Epithelial cell of proximal tubule (primary cell): ENCODE measurements at regions not wholly inside any gene's neighbourhood (a gene's known extent, or its start where the extent isn't known, plus 50 kb on each side); places are given as distances from the start of the nearest gene placed in this dataset.

Source experiments
- DNase-seq: peaks from one replicate; pipeline ENCODE4 v3.0.0-alpha.2; 2011; ENCODE audit warnings: low read depth
- H3K4me3 ChIP-seq: 2 replicates; pipeline ENCODE4 v1.5.1; 2011; ENCODE audit warnings: low read depth, mild to moderate bottlenecking, low read length
- TF ChIP-seq, protein P1 (sequence below): conservative IDR thresholded peaks from 2 replicates; pipeline ENCODE4 v1.5.1; 2012; ENCODE audit warnings: low read depth, mild to moderate bottlenecking, low read length

GRCh38 chr12:115049614-115050013, 365.6 kb upstream of the TBX3 start:
- TF ChIP-seq, protein P1, sequence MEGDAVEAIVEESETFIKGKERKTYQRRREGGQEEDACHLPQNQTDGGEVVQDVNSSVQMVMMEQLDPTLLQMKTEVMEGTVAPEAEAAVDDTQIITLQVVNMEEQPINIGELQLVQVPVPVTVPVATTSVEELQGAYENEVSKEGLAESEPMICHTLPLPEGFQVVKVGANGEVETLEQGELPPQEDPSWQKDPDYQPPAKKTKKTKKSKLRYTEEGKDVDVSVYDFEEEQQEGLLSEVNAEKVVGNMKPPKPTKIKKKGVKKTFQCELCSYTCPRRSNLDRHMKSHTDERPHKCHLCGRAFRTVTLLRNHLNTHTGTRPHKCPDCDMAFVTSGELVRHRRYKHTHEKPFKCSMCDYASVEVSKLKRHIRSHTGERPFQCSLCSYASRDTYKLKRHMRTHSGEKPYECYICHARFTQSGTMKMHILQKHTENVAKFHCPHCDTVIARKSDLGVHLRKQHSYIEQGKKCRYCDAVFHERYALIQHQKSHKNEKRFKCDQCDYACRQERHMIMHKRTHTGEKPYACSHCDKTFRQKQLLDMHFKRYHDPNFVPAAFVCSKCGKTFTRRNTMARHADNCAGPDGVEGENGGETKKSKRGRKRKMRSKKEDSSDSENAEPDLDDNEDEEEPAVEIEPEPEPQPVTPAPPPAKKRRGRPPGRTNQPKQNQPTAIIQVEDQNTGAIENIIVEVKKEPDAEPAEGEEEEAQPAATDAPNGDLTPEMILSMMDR: no peak
- H3K4me3 ChIP-seq: no peak overlapping the region
- no peak for DNase-seq

- no peak overlapping the region for H3K4me3 ChIP-seq
- no peak for DNase-seq
- TF ChIP-seq, protein P1: no peak
Measured at GRCh38 chr12:115046805-115047204, 362.8 kb upstream of the TBX3 start.

- no peak overlapping the region for H3K4me3 ChIP-seq
- DNase-seq: no peak
- TF ChIP-seq, protein P1: no peak
Measured at GRCh38 chr12:115044073-115044472, 360.1 kb upstream of the TBX3 start.

- TF ChIP-seq, protein P1: no peak
- DNase-seq: no peak
- H3K4me3 ChIP-seq: no peak overlapping the region
Measured at GRCh38 chr12:115043079-115043478, 359.1 kb upstream of the TBX3 start.

DNA sequence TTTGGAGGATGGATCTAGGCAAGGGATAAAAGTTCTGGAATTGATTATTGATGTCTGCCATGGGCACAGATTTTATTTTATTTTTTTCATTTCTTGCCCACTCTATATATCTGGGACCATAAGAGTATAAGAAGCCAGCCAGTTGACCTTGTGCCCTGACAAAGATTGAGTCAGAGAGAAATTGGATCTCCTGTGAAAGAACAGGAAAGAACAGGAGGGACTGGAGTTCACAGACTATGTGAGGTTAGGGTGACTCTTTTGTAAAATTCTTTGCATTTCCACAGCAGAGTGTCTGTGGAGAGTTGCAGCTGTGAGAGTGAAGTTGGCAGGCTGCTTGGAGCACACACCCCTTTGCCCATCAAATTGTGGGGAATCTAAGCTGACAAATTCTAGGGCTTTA, 358.4 kb upstream of the TBX3 start:
- H3K4me3 ChIP-seq: no peak overlapping the region
- TF ChIP-seq, protein P1: no peak
- no peak for DNase-seq

- H3K4me3 ChIP-seq: no peak overlapping the region
- TF ChIP-seq, protein P1: no peak
- DNase-seq: no peak
Measured at GRCh38 chr12:115037830-115038229, 353.9 kb upstream of the TBX3 start.

GRCh38 chr12:115035535-115036107, 351.6 kb upstream of the TBX3 start:
- H3K4me3 ChIP-seq: no peak overlapping the region
- TF ChIP-seq, protein P1: no peak
- DNase-seq: no peak
